Breast epithelium (tissue), 3 donors: ENCODE measurements at regions not wholly inside any gene's neighbourhood (a gene's known extent, or its start where the extent isn't known, plus 50 kb on each side); places are given as distances from the start of the nearest gene placed in this dataset.

Experiments
- CTCF ChIP-seq, 3 donors: fragments of 450-650 bp; IDR thresholded peaks; one replicate each; pipeline ENCODE4 v1.5.1; 2016 to 2017; ENCODE audit warnings: antibody characterized with exemption in 3 of 3, mild to moderate bottlenecking in 3 of 3, moderate library complexity in 3 of 3
- POLR2A ChIP-seq: fragments of 450-650 bp; IDR thresholded peaks from one replicate; pipeline ENCODE4 v1.6.1; 2016; ENCODE audit warnings: antibody characterized with exemption, mild to moderate bottlenecking, moderate library complexity

- no peak for TF ChIP-seq CTCF (IDR thresholded peaks at IDR 0.05)
- no peak for TF ChIP-seq POLR2A
These were observed 215.3 kb upstream of the KIF2B start for GRCh38 chr17:53607475-53607874.
